Adipocyte (in vitro differentiated cells): ENCODE measurements at regions not wholly inside any gene's neighbourhood (a gene's known extent, or its start where the extent isn't known, plus 50 kb on each side); places are given as distances from the start of the nearest gene placed in this dataset.
A peak's percentile ranks its signal among the peaks of the same experiment; 100 is the strongest.

Source experiments
- DNase-seq: peaks from one replicate; pipeline ENCODE4 v3.0.0-alpha.2; 2015; ENCODE audit warnings: low read depth
- H3K27me3 ChIP-seq: replicated peaks from 2 replicates; pipeline ENCODE4 v1.7.0; 2013; ENCODE audit warnings: mild to moderate bottlenecking, low read length, moderate library complexity; ENCODE audit not compliant: control insufficient read depth, insufficient read depth
- H3K36me3 ChIP-seq: 2 replicates; pipeline ENCODE4 v1.7.0; 2013; ENCODE audit warnings: low read length, mild to moderate bottlenecking, moderate library complexity; ENCODE audit not compliant: control insufficient read depth, insufficient read depth, severe bottlenecking
- H3K4me1 ChIP-seq: 2 replicates; pipeline ENCODE4 v1.7.0; 2013; ENCODE audit warnings: mild to moderate bottlenecking, low read length, moderate library complexity; ENCODE audit not compliant: control insufficient read depth, insufficient read depth
- H3K4me3 ChIP-seq: 2 replicates; pipeline ENCODE4 v1.7.0; 2013; ENCODE audit warnings: mild to moderate bottlenecking, low read length, moderate library complexity
- H3K9ac ChIP-seq: 2 replicates; pipeline ENCODE4 v1.7.0; 2013; ENCODE audit warnings: mild to moderate bottlenecking, low read length, moderate library complexity
- H3K9me3 ChIP-seq: 2 replicates; pipeline ENCODE4 v1.7.0; 2013; ENCODE audit warnings: mild to moderate bottlenecking, low read length, moderate library complexity; ENCODE audit not compliant: control insufficient read depth

DNA sequence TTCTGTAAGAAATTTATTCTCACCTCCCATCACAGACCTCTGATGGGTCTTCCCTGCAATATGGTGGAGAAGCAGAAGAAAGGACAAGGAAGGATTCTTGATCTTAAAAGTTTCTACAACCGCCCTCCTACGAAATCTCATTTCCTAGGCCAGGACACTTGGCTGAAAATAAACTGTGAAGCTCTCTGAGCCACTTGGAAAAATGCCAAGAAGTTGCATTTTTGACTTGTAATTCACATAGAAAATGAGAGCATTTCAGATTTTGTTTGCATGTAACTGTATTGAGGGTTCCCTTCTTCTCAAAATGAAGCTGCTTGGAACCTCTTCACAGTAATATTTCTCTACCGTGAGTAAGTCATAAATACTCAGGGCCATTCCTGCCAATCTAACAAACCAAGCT, 458.3 kb upstream of the SLC14A2 start:
- H3K9ac ChIP-seq = no peak overlapping the region
- no peaks in the 10 kb centered on the region for H3K9me3 ChIP-seq
- peak; percentile 49 for DNase-seq
- no peaks in the 10 kb centered on the region for H3K36me3 ChIP-seq
- peaks cover 18% of the 10 kb centered on the region for H3K4me1 ChIP-seq
- no peaks in the 10 kb centered on the region for H3K27me3 ChIP-seq
- H3K4me3 ChIP-seq = no peak overlapping the region

GRCh38 chr18:45157576-45157975, 457.7 kb upstream of the SLC14A2 start:
- peaks cover 18% of the 10 kb centered on the region for H3K4me1 ChIP-seq
- H3K36me3 ChIP-seq = no peaks in the 10 kb centered on the region
- H3K9ac ChIP-seq = no peak overlapping the region
- no peaks in the 10 kb centered on the region for H3K27me3 ChIP-seq
- no peak overlapping the region for H3K4me3 ChIP-seq
- no peak for DNase-seq
- H3K9me3 ChIP-seq = no peaks in the 10 kb centered on the region

- no peak overlapping the region for H3K9ac ChIP-seq
- peaks cover 37% of the 10 kb centered on the region for H3K4me1 ChIP-seq
- DNase-seq = no peak
- no peaks in the 10 kb centered on the region for H3K36me3 ChIP-seq
- no peak overlapping the region for H3K4me3 ChIP-seq
- no peaks in the 10 kb centered on the region for H3K9me3 ChIP-seq
- no peaks in the 10 kb centered on the region for H3K27me3 ChIP-seq
Measured at GRCh38 chr18:45161850-45162249, 453.4 kb upstream of the SLC14A2 start.

DNA sequence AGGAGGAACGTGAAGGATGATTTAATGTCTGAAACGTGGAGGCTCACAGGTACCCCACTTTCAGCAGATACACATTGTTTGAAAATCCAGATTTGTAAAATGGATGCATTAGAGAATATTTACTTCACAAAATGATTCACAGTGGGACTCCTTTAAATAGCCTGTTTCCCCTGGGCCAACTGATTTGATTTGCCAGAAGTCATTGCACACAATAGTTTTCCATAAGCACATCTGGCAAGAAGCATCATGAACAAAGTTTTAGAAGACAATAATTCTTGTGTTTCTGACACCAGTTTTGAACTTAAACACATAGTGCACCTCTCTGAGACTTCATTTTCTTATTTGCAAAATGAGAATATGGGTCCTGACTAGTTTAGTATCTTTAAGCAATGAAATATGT, 451.4 kb upstream of the SLC14A2 start:
- DNase-seq = no peak
- Histone ChIP-seq H3K36me3 (no peaks in the 10 kb centered on the region), H3K9ac (no peak overlapping the region), H3K9me3 (no peaks in the 10 kb centered on the region), H3K4me3 (no peak overlapping the region), H3K4me1 (peaks cover 47% of the 10 kb centered on the region), H3K27me3 (no peaks in the 10 kb centered on the region)

DNA sequence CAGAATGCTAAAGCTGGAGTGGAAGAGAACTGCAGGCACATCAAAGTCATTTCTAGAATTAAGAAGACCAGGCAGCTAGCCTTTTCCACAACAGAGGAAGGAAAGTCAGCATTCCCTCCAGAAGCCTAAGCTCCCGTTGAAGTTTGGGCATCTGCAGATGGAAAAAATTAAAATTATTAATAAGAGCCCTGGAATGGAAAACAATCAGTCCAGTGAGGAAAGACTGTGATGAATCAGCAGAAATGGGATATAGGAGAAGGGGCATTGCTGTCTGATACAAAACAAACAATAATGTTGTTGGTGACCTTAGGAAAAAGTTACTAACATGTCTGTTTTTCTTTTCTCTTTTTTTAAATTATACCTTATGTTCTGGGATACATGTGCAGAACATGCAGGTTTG, 450.7 kb upstream of the SLC14A2 start:
- H3K4me3 ChIP-seq = no peak overlapping the region
- no peaks in the 10 kb centered on the region for H3K9me3 ChIP-seq
- H3K36me3 ChIP-seq = no peaks in the 10 kb centered on the region
- no peaks in the 10 kb centered on the region for H3K27me3 ChIP-seq
- DNase-seq = peak; percentile 64
- H3K4me1 ChIP-seq = peaks cover 53% of the 10 kb centered on the region
- no peak overlapping the region for H3K9ac ChIP-seq

GRCh38 chr18:45165176-45165713, 450.0 kb upstream of the SLC14A2 start:
- no peak for DNase-seq
- no peaks in the 10 kb centered on the region for H3K36me3 ChIP-seq
- H3K4me1 ChIP-seq = peaks cover 60% of the 10 kb centered on the region
- H3K9me3 ChIP-seq = no peaks in the 10 kb centered on the region
- no peaks in the 10 kb centered on the region for H3K27me3 ChIP-seq
- no peak overlapping the region for H3K4me3 ChIP-seq
- no peak overlapping the region for H3K9ac ChIP-seq

DNA sequence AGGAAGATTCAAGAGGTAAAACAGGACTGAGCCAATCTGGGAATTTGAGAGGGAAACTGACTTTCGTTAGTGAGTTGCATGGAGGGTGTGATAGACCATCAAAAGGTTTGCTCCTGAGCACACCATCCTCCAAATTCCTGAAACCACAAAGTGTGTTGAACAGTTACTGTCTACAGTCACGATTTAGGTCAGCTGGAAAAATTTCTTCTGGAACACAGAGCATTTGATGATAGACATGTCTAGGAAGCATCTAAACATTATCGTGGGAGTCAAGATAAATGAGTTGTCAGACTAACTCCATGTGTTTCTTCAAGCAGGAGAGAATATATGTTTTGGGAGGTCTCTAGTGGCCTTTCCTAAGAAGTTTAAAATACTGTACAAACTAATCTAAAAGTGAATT, 449.4 kb upstream of the SLC14A2 start:
- no peak overlapping the region for H3K4me3 ChIP-seq
- no peaks in the 10 kb centered on the region for H3K9me3 ChIP-seq
- H3K4me1 ChIP-seq = peaks cover 67% of the 10 kb centered on the region
- DNase-seq = no peak
- no peak overlapping the region for H3K9ac ChIP-seq
- H3K36me3 ChIP-seq = no peaks in the 10 kb centered on the region
- H3K27me3 ChIP-seq = no peaks in the 10 kb centered on the region

DNA sequence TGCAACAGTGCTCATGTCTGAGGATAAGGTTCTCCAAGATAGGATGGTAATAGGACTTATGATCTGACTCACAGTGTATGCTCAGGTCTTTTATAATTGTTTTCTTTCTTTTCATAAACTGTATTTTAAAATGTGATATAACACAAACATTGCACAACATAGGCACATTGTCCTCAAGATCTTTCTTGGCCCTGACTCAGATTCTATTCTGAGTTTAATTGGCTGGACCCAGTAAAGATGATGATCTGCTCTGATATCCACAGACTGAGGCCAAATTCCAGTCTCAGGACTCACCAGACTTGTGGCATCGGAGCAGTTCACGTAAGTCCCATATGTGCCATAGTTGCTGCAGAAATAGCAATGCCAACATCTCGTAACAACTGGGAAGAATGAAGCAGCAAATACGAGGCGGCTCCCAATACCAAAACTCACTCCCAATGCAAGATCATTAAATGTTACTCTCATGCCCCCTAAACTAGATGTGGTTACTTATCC, 448.9 kb upstream of the SLC14A2 start:
- Histone ChIP-seq H3K4me3 (no peak overlapping the region), H3K4me1 (peaks cover 72% of the 10 kb centered on the region), H3K36me3 (no peaks in the 10 kb centered on the region), H3K27me3 (no peaks in the 10 kb centered on the region), H3K9me3 (no peaks in the 10 kb centered on the region), H3K9ac (no peak overlapping the region)
- peak; percentile 92 for DNase-seq

DNA sequence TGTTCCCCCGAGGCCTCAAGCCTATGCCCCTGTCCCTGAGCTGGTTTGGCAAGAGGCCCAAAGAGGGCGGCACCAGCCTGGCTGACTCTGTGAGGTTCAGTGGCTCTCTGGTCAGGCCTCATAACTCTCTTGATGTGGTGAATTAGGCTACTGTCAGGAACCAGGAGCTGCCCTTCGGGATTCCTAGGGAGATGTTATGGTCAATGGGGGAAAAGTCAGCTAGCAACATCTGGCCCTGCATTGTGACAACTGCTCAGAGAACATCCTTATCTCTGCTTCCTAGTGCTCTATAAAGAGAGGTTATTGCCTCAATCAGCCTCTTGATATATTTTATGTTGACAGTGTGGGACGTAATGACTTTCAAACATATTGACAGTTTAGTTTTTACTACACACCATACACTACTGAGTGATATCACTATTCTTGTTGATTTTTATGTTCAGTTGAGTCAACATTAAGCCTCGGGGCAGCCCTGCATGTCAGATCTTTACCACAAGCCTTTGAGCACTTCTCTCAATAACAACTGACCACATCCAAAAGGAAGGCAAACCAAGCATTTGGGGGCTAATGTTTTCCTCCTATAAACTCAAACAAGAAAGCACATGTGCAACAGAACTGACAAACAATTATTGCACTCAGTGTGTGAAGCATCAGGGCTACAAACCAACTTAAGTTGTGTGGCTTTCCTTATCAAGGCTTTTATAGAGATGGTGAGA, 448.3 kb upstream of the SLC14A2 start:
- no peaks in the 10 kb centered on the region for H3K36me3 ChIP-seq
- DNase-seq = peak; percentile 38
- H3K4me1 ChIP-seq = peaks cover 78% of the 10 kb centered on the region
- no peaks in the 10 kb centered on the region for H3K27me3 ChIP-seq
- H3K4me3 ChIP-seq = no peak overlapping the region
- no peaks in the 10 kb centered on the region for H3K9me3 ChIP-seq
- no peak overlapping the region for H3K9ac ChIP-seq

DNA sequence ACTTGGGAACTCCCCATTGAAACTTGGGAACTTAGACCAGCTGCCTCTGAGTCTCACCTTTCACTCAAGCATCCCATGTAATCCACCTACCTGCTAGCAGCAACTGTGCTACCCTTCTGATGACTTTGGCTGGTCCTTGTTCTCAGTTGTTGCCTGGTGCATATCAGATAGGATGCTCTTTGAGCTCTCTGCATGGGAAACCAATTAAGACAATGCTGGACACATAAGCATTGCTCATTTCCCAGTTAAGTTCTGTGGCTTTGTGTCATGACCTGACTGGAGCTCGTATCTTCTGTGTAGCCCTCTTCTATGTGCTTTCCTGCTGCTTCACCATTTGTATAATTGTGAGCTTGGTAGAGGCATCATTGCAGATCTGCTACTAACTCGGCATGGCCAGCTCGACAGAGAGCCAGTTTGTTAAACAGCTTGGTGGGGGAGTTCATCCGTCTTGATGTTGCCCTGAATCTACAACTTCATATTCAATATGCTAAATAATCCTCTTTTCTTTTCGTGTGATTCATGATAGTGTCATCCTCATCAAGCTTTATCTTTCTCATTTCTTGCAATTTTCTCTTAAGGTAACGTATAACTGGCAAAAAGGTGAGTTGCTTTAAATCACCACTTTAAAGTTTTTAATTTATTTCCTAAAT, 447.5 kb upstream of the SLC14A2 start:
- H3K9me3 ChIP-seq = no peaks in the 10 kb centered on the region
- H3K4me3 ChIP-seq = no peak overlapping the region
- no peak overlapping the region for H3K9ac ChIP-seq
- no peak for DNase-seq
- H3K4me1 ChIP-seq = peaks cover 85% of the 10 kb centered on the region
- no peaks in the 10 kb centered on the region for H3K27me3 ChIP-seq
- H3K36me3 ChIP-seq = no peaks in the 10 kb centered on the region

DNA sequence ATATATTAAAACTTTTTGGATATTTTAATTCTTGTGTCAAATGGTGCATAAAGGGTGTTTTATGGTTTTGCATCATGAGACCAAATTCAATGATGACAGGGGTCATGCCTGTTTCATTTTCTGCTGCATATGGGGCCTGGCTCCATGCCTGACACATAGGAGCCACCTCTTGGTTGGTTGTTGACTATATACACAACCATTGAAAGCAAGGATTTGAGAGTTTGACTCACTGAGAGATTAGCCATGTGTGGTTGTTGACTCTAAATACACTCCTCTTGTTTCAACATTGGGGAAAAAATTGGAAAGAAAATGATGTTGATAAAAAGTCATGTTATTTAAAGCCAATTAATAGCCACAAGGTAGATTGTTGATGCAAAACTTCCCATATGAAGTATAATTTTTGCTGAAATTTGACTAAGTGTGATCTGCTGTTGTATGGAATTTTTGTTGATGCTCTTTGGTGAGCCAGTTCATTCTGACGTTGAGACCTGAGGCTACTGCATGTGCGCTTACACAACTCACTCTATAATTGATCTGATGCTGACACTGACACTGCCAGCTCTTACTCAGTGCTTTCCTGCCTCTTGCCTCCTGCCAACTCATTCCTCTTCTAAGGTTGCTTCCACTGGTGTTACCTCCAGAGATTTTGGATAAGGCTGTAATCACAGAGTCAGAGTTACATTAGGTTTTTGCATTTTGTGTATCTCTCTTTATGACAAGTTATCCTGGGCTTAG, 446.2 kb upstream of the SLC14A2 start:
- peak; percentile 69 for DNase-seq
- Histone ChIP-seq H3K4me1 (peaks cover 88% of the 10 kb centered on the region), H3K36me3 (no peaks in the 10 kb centered on the region), H3K4me3 (no peak overlapping the region), H3K27me3 (no peaks in the 10 kb centered on the region), H3K9ac (no peak overlapping the region), H3K9me3 (no peaks in the 10 kb centered on the region)
